DND-41 (cell line): ENCODE measurements at regions not wholly inside any gene's neighbourhood (a gene's known extent, or its start where the extent isn't known, plus 50 kb on each side); places are given as distances from the start of the nearest gene placed in this dataset.

ENCODE experiments used
- ATAC-seq: fragments of 200-7000 bp; cut with Tn5 transposase; 3 replicates; pipeline ENCODE4 v1.9.1; 2021; ENCODE audit warnings: low read depth; ENCODE audit not compliant: insufficient read depth
- DNase-seq: peaks from one replicate; pipeline ENCODE4 v3.0.0-alpha.2; 2020
- H2AFZ ChIP-seq: 2 replicates; pipeline ENCODE4 v1.6.0; 2012; ENCODE audit warnings: low read depth, low read length
- H3K27ac ChIP-seq: 2 replicates; pipeline ENCODE4 v1.5.1; 2012; ENCODE audit warnings: low read length, inconsistent platforms
- H3K27me3 ChIP-seq: fragments of 200-600 bp; sonication (generic); 2 replicates; pipeline ENCODE4 v1.6.0; 2012; ENCODE audit warnings: low read length, mild to moderate bottlenecking, inconsistent platforms; ENCODE audit not compliant: insufficient read depth, poor library complexity
- H3K36me3 ChIP-seq: 2 replicates; pipeline ENCODE4 v1.5.1; 2012; ENCODE audit warnings: low read length, inconsistent platforms; ENCODE audit not compliant: insufficient read depth
- H3K4me1 ChIP-seq: 2 replicates; pipeline ENCODE4 v1.5.1; 2012; ENCODE audit warnings: mild to moderate bottlenecking, low read length; ENCODE audit not compliant: insufficient read depth
- H3K4me2 ChIP-seq: 2 replicates; pipeline ENCODE4 v1.6.0; 2012; ENCODE audit warnings: mild to moderate bottlenecking, moderate library complexity, low read length, inconsistent platforms; ENCODE audit not compliant: insufficient read depth
- H3K4me3 ChIP-seq, 2 experiments: fragments of 200-600 bp in 1 of 2; shearing (Covaris generic) in 1 of 2; 2 replicates each; pipeline ENCODE4 v1.5.1; 2012 to 2016; ENCODE audit warnings: inconsistent platforms in 2 of 2, low read length in 2 of 2, mild to moderate bottlenecking in 2 of 2, low read depth in 1 of 2, moderate library complexity in 1 of 2
- H3K79me2 ChIP-seq: 2 replicates; pipeline ENCODE4 v1.6.0; 2012; ENCODE audit warnings: low read length, inconsistent platforms; ENCODE audit not compliant: insufficient read depth
- H3K9ac ChIP-seq: 2 replicates; pipeline ENCODE4 v1.6.0; 2012; ENCODE audit warnings: low read depth, mild to moderate bottlenecking, inconsistent platforms, low read length, moderate library complexity
- H3K9me3 ChIP-seq: 2 replicates; pipeline ENCODE4 v1.5.1; 2012; ENCODE audit warnings: low read length, moderate library complexity, mild to moderate bottlenecking, inconsistent platforms; ENCODE audit not compliant: insufficient read depth, severe bottlenecking
- H4K20me1 ChIP-seq: 2 replicates; pipeline ENCODE4 v1.6.0; 2012; ENCODE audit warnings: low read length; ENCODE audit not compliant: insufficient read depth
- EZH2 ChIP-seq: IDR thresholded peaks from 3 replicates; pipeline ENCODE4 v1.6.1; 2012; ENCODE audit warnings: borderline replicate concordance, low read depth, mild to moderate bottlenecking, moderate library complexity, low read length, inconsistent platforms; ENCODE audit not compliant: severe bottlenecking
- TF ChIP-seq, protein P1 (sequence below): IDR thresholded peaks from 2 replicates; pipeline ENCODE4 v1.5.1; 2012; ENCODE audit warnings: borderline replicate concordance, low read length, moderate library complexity, mild to moderate bottlenecking; ENCODE audit not compliant: poor library complexity, severe bottlenecking; ENCODE audit errors: extremely low read depth

DNA sequence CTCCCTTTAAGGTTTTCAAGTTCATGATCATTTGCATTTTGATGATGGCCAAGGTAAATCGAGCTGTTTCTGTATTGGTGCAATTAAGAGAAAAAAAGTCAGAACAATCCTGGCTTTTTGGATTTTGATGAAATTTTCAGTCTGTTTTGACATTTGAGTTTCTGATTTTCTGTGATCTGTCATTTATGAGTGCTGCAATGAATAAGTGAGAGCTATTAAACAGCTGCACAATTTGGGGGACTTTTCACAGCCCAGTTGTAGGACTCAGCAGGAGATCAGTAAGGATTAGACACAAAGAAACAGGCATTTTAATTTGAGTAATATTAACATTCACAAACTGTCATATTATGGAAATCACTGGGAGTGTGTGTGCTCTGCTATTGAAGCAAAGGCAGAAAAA lies 452.9 kb upstream of the CXADR start:
- H3K4me3 ChIP-seq, result no peak overlapping the region
- DNase-seq, result no peak
- no peak for TF ChIP-seq EZH2
- TF ChIP-seq, protein P1, sequence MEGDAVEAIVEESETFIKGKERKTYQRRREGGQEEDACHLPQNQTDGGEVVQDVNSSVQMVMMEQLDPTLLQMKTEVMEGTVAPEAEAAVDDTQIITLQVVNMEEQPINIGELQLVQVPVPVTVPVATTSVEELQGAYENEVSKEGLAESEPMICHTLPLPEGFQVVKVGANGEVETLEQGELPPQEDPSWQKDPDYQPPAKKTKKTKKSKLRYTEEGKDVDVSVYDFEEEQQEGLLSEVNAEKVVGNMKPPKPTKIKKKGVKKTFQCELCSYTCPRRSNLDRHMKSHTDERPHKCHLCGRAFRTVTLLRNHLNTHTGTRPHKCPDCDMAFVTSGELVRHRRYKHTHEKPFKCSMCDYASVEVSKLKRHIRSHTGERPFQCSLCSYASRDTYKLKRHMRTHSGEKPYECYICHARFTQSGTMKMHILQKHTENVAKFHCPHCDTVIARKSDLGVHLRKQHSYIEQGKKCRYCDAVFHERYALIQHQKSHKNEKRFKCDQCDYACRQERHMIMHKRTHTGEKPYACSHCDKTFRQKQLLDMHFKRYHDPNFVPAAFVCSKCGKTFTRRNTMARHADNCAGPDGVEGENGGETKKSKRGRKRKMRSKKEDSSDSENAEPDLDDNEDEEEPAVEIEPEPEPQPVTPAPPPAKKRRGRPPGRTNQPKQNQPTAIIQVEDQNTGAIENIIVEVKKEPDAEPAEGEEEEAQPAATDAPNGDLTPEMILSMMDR, result no peak

GRCh38 chr21:17066006-17066405 lies 446.8 kb upstream of the CXADR start:
- ATAC-seq (no peak), DNase-seq (no peak)
- no peak overlapping the region for H2AFZ ChIP-seq
- no peak for TF ChIP-seq EZH2
- TF ChIP-seq, protein P1, result no peak
- no peaks in the 10 kb centered on the region for H3K36me3 ChIP-seq
- H3K4me1 ChIP-seq, result no peaks in the 10 kb centered on the region
- no peaks in the 10 kb centered on the region for H3K9me3 ChIP-seq
- H4K20me1 ChIP-seq, result no peaks in the 10 kb centered on the region
- no peak overlapping the region for H3K9ac ChIP-seq
- H3K4me3 ChIP-seq, result no peak overlapping the region
- H3K27me3 ChIP-seq, result no peaks in the 10 kb centered on the region
- no peaks in the 10 kb centered on the region for H3K79me2 ChIP-seq
- H3K27ac ChIP-seq, result no peak overlapping the region
- H3K4me2 ChIP-seq, result no peak overlapping the region

More for the DNA sequence above, 452.9 kb upstream of the CXADR start:
- no peaks in the 10 kb centered on the region for H3K9me3 ChIP-seq
- H3K4me2 ChIP-seq, result no peak overlapping the region
- no peaks in the 10 kb centered on the region for H3K79me2 ChIP-seq
- no peaks in the 10 kb centered on the region for H3K36me3 ChIP-seq
- no peak overlapping the region for H2AFZ ChIP-seq
- H4K20me1 ChIP-seq, result no peaks in the 10 kb centered on the region
- no peaks in the 10 kb centered on the region for H3K4me1 ChIP-seq
- no peak overlapping the region for H3K9ac ChIP-seq
- no peak overlapping the region for H3K27ac ChIP-seq
- H3K27me3 ChIP-seq, result no peaks in the 10 kb centered on the region
- no peak for ATAC-seq

- Histone ChIP-seq H3K4me1 (no peaks in the 10 kb centered on the region), H3K4me2 (no peak overlapping the region), H3K27ac (no peak overlapping the region), H3K79me2 (no peaks in the 10 kb centered on the region), H3K4me3 (no peak overlapping the region), H3K27me3 (no peaks in the 10 kb centered on the region), H2AFZ (no peak overlapping the region), H3K9me3 (no peaks in the 10 kb centered on the region), H3K9ac (no peak overlapping the region), H4K20me1 (no peaks in the 10 kb centered on the region), H3K36me3 (no peaks in the 10 kb centered on the region)
- no peak for ATAC-seq
- TF ChIP-seq, protein P1, result no peak
- no peak for TF ChIP-seq EZH2
- DNase-seq, result no peak
Measured at GRCh38 chr21:17071093-17071492, 441.8 kb upstream of the CXADR start.

DNA sequence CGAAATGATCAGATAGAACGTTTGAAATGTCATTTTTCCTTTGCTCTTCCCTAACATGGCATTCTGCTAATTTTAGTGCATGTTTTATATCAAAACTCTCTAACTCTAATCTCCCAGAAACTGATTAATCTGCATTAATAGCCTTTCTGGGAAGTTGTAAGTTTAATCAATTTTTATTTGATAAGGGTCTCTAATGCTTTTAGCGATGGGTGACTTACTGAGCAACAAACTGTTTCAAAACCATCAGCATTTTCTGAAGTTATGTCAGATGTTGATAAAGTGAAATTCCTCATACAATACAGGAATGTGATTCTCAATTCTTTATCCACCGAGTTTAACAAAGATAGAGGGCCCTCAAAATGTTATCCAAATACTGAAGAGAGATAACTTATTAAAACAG lies 431.6 kb upstream of the CXADR start:
- Histone ChIP-seq H3K4me1 (no peaks in the 10 kb centered on the region), H3K9ac (no peak overlapping the region), H3K36me3 (no peaks in the 10 kb centered on the region), H4K20me1 (no peaks in the 10 kb centered on the region), H3K4me3 (no peak overlapping the region), H3K27ac (no peak overlapping the region), H3K9me3 (no peaks in the 10 kb centered on the region), H2AFZ (no peak overlapping the region), H3K79me2 (no peaks in the 10 kb centered on the region), H3K27me3 (no peaks in the 10 kb centered on the region), H3K4me2 (no peak overlapping the region)
- TF ChIP-seq EZH2, result no peak
- TF ChIP-seq, protein P1, result no peak
- no peak for ATAC-seq
- DNase-seq, result no peak
